ENCODE measurements at regions not wholly inside any gene's neighbourhood (a gene's known extent, or its start where the extent isn't known, plus 50 kb on each side); places are given as distances from the start of the nearest gene placed in this dataset.

DNA sequence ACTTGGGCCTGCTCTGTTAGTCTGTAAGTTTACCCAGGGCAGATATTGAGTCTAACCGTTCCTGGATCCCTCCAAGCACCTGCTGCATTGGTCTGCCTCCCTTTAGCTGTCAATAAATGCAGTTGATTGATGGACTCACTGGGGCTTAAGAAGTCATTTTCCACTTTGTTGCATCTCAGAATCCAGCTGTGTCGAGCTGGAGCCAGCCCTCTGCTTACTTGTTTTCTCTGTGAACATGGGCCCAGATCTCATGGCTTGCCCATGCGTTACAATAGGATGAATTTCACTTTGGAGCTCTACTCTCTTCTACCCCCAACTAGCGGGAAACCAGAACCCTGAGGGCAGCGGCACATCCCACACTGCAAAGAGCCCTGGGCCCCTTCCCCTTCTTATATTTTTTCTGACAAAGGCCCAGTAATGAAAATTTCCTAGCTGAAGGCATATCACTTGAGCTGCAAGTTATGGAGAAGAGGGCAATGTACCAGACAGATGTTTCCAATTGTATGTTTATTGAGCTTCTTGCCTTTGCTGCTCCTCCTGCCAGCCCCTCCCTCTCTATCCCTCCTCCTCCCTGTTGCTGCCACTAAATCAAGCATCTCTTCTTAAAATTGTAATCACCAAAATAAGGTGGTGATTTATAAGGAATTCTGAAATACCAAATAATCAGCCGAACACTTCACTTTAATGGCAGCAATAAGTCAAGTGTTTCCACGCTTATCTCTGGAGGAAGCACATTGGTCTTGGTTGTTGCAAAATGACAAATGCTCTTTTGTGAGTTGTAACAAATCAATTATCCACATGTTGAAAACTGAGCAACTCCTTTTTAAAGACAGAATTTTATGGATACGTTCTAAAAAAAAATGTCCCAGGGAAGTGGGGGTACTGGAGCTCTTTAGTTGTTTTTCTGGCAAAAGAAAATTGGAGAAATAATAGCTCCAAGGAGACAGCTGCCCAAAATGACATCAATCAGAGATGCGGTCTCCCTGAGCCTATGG, 212.3 kb upstream of the ZBED5 start:
- Histone ChIP-seq H3K9me3 (no peaks in the 10 kb centered on the region), H3K4me1 (peaks cover 0 to 20% (median 3%) of the 10 kb centered on the region in 4 donors), H3K4me3 (no peak overlapping the region), H3K36me3 (no peaks in the 10 kb centered on the region), H3K27ac (replicated peaks in 1 of 4) (no peak overlapping the region), H3K27me3 (no peaks in the 10 kb centered on the region)
- no peak for TF ChIP-seq POLR2AphosphoS5 (IDR thresholded peaks at IDR 0.05)
- no peak for TF ChIP-seq POLR2A (IDR thresholded peaks at IDR 0.05; ENCODE audit: low read depth)
- no peak for TF ChIP-seq EP300 (IDR thresholded peaks at IDR 0.05)
- TF ChIP-seq, protein P1, sequence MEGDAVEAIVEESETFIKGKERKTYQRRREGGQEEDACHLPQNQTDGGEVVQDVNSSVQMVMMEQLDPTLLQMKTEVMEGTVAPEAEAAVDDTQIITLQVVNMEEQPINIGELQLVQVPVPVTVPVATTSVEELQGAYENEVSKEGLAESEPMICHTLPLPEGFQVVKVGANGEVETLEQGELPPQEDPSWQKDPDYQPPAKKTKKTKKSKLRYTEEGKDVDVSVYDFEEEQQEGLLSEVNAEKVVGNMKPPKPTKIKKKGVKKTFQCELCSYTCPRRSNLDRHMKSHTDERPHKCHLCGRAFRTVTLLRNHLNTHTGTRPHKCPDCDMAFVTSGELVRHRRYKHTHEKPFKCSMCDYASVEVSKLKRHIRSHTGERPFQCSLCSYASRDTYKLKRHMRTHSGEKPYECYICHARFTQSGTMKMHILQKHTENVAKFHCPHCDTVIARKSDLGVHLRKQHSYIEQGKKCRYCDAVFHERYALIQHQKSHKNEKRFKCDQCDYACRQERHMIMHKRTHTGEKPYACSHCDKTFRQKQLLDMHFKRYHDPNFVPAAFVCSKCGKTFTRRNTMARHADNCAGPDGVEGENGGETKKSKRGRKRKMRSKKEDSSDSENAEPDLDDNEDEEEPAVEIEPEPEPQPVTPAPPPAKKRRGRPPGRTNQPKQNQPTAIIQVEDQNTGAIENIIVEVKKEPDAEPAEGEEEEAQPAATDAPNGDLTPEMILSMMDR (IDR thresholded peaks at IDR 0.05), result no peak
- 82% methylated on average over 9 of the region's 9 CpGs for WGBS
- DNase-seq (ENCODE audit: extremely low spot score), result peak; percentile 89
- intact Hi-C loops (cut with DNase I), result no loop called here

DNA sequence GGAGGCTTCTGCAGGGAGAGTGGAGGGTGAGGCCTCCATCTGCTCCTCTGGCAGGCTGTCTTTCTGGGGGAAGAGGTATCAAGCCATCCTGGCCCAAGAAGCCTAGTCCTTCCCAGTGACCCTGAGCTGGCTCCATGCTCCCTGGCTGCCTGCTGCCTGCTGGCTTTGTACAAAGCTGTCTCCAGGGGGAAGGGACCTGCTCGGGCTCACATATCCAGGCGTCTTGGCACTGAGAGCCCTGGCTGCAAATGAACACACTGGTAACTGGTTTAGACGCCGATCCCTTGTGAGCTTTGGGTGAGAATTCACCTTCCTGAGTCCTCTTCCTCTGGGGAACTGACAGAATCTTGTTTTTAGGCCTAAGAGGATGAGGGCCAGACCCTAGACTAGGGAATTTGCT, 210.3 kb upstream of the ZBED5 start:
- Histone ChIP-seq H3K4me1 (peaks cover 0 to 8% (median 3%) of the 10 kb centered on the region in 4 donors), H3K9me3 (no peaks in the 10 kb centered on the region), H3K36me3 (no peaks in the 10 kb centered on the region), H3K4me3 (no peak overlapping the region), H3K27ac (replicated peaks in 1 of 4) (no peak overlapping the region), H3K27me3 (no peaks in the 10 kb centered on the region)
- WGBS, result 84% methylated on average over 3 of the region's 4 CpGs
- peak; percentile 85 for DNase-seq (ENCODE audit: extremely low spot score)
- TF ChIP-seq, protein P1 (IDR thresholded peaks at IDR 0.05), result no peak
- no peak for TF ChIP-seq POLR2AphosphoS5 (IDR thresholded peaks at IDR 0.05)
- no peak for TF ChIP-seq EP300 (IDR thresholded peaks at IDR 0.05)
- TF ChIP-seq POLR2A (IDR thresholded peaks at IDR 0.05; ENCODE audit: low read depth), result no peak
- intact Hi-C loops (cut with DNase I), result no loop called here

- Histone ChIP-seq H3K27ac (replicated peaks in 1 of 4) (no peak overlapping the region), H3K27me3 (no peaks in the 10 kb centered on the region), H3K36me3 (no peaks in the 10 kb centered on the region), H3K9me3 (no peaks in the 10 kb centered on the region), H3K4me3 (no peak overlapping the region), H3K4me1 (no peaks in the 10 kb centered on the region)
- intact Hi-C loops (cut with DNase I), result no loop called here
- DNase-seq (ENCODE audit: extremely low spot score), result peak; percentile 70
- TF ChIP-seq EP300 (IDR thresholded peaks at IDR 0.05), result no peak
- TF ChIP-seq, protein P1 (IDR thresholded peaks at IDR 0.05), result no peak
- no peak for TF ChIP-seq POLR2AphosphoS5 (IDR thresholded peaks at IDR 0.05)
- no peak for TF ChIP-seq POLR2A (IDR thresholded peaks at IDR 0.05; ENCODE audit: low read depth)
- 95% methylated on average over 4 of the region's 4 CpGs for WGBS
Measured at GRCh38 chr11:11065396-11065795, 207.5 kb upstream of the ZBED5 start.

DNA sequence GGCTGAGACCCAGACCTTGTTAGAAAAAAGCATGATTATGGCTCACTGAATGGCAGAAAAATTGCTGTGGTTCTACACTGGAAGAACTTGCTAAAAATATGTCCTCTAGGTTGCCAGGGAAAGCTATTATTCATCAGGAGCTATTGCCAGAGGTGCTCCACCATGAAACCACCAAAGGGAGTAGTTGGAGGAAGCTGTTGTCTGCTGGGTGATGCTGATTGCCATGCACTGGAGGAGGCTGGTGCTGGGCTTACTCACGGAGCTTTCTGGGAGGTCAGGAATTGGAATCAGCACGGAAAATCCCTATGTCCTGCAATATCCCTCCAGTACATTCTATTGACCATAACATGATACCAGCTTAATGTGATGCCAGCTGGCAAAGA, 199.6 kb upstream of the ZBED5 start:
- H3K4me1 ChIP-seq, result no peaks in the 10 kb centered on the region
- no peak overlapping the region for H3K4me3 ChIP-seq
- intact Hi-C loops (cut with DNase I), result no loop called here
- peak; percentile 34 for DNase-seq (ENCODE audit: extremely low spot score)
- H3K9me3 ChIP-seq, result peaks cover 0 to 22% (median 17%) of the 10 kb centered on the region in 4 donors
- H3K27ac ChIP-seq (replicated peaks in 1 of 4), result no peak overlapping the region
- TF ChIP-seq POLR2A (IDR thresholded peaks at IDR 0.05; ENCODE audit: low read depth), result no peak
- TF ChIP-seq, protein P1 (IDR thresholded peaks at IDR 0.05), result no peak
- no peak for TF ChIP-seq EP300 (IDR thresholded peaks at IDR 0.05)
- no peak for TF ChIP-seq POLR2AphosphoS5 (IDR thresholded peaks at IDR 0.05)
- no peaks in the 10 kb centered on the region for H3K27me3 ChIP-seq
- 74% methylated on average over 2 of the region's 2 CpGs for WGBS
- H3K36me3 ChIP-seq, result no peaks in the 10 kb centered on the region

Measured in esophagus muscularis mucosa (tissue), 4 donors.